ENCODE measurements at regions not wholly inside any gene's neighbourhood (a gene's known extent, or its start where the extent isn't known, plus 50 kb on each side); places are given as distances from the start of the nearest gene placed in this dataset.

GRCh38 chr7:89728481-89728880 is 425.8 kb upstream of the STEAP1 start (continued):
- TF ChIP-seq TEAD2 (tag; IDR thresholded peaks at IDR 0.05) (no peak), ZNF830 (CRISPR knock-in tag; IDR thresholded peaks at IDR 0.05) (no peak), ELF4 (CRISPR knock-in tag; IDR thresholded peaks at IDR 0.05) (no peak), ZNF41 (CRISPR knock-in tag; conservative IDR thresholded peaks at IDR 0.05) (no peak), ZNF511 (CRISPR knock-in tag; IDR thresholded peaks at IDR 0.05) (no peak)

GRCh38 chr7:89731751-89732445 is 422.4 kb upstream of the STEAP1 start:
- ATAC-seq (no peak), DNase-seq (ENCODE audit: extremely low read depth in 1 of 4, low spot score in 3 of 4) (no peak), FAIRE-seq (no peak)
- CTCF ChIA-PET (ENCODE audit: low intra/inter-chr PET ratio): no interaction called here
- Histone ChIP-seq H3K36me3 (ENCODE audit: control insufficient read depth, insufficient read depth, low read length) (no peaks in the 10 kb centered on the region), H3K27me3 (ENCODE audit: control insufficient read depth in 2 of 2, insufficient read depth in 2 of 2, low read length in 2 of 2) (no peaks in the 10 kb centered on the region), H2AFZ (ENCODE audit: low read depth, low read length) (no peak overlapping the region), H3K9me3 (replicated peaks; ENCODE audit: control insufficient read depth, insufficient read depth, low read depth, low read length) (no peaks in the 10 kb centered on the region), H3K79me2 (ENCODE audit: control insufficient read depth, insufficient read depth, low read length) (no peaks in the 10 kb centered on the region), H3K4me2 (ENCODE audit: insufficient read depth, low read length) (no peak overlapping the region), H3K9me1 (ENCODE audit: control insufficient read depth, insufficient read depth, low read length) (no peaks in the 10 kb centered on the region), H4K20me1 (replicated peaks; ENCODE audit: control insufficient read depth, insufficient read depth, low read length) (no peaks in the 10 kb centered on the region), H3K27ac (ENCODE audit: extremely low read depth, low read depth, low read length) (no peak overlapping the region), H3K4me1 (replicated peaks in 1 of 2; ENCODE audit: control insufficient read depth in 2 of 2, insufficient read depth in 2 of 2, low read length in 2 of 2) (no peaks in the 10 kb centered on the region), H3K4me3 (no peak overlapping the region), H3K9ac (ENCODE audit: insufficient read depth in 1 of 2, low read depth in 2 of 2, low read length in 2 of 2) (no peak overlapping the region)
- POLR2A ChIA-PET: no interaction called here
- TF ChIP-seq ATF2 (CRISPR knock-in tag; IDR thresholded peaks at IDR 0.05) (no peak), CUX1 (CRISPR knock-in tag; IDR thresholded peaks at IDR 0.05) (no peak), MCM3 (IDR thresholded peaks at IDR 0.05) (no peak), ZNF395 (CRISPR knock-in tag; IDR thresholded peaks at IDR 0.05) (no peak), ZNF184 (CRISPR knock-in tag; IDR thresholded peaks at IDR 0.05) (no peak), ZNF143 (CRISPR knock-in tag; IDR thresholded peaks at IDR 0.05) (no peak), GABPA (tag; conservative IDR thresholded peaks at IDR 0.05; ENCODE audit: low read depth) (no peak), PTTG1 (tag; IDR thresholded peaks at IDR 0.05; ENCODE audit: low read depth) (no peak)
- BruUV-seq (replicated peaks): no TSS peak
- intact Hi-C loops (cut with micrococcal nuclease) (no loop called here), in situ Hi-C loops (cut with MboI) (no loop called here)
- 0% methylated on average over 5 of the region's 5 CpGs for WGBS (ENCODE audit: insufficient coverage, low coverage, missing lambda C conversion rate)

Measured in K562 (cell line).